T-cell (primary cell): ENCODE measurements at regions not wholly inside any gene's neighbourhood (a gene's known extent, or its start where the extent isn't known, plus 50 kb on each side); places are given as distances from the start of the nearest gene placed in this dataset.

Experiments
- ATAC-seq, 4 experiments: fragments of 200-7000 bp in 3 of 4; fragments of 150-1000 bp in 1 of 4; cut with Tn5 transposase; replicated peaks in 1 of 4; 1 replicate in 3 of 4; 2 replicates in 1 of 4; pipeline ENCODE4 v1.10.0; 2021; ENCODE audit warnings: moderate library complexity in 3 of 4, mild to moderate bottlenecking in 2 of 4, moderate number of reproducible peaks in 1 of 4
- CTCF ChIA-PET, 2 donors: fragments of 300-600 bp; sonication (Branson Sonifier 250); formaldehyde crosslinking; loops; one replicate each; lab custom pipeline; 2022; ENCODE audit warnings: antibody characterized with exemption in 2 of 2; lab: Charles Lee
- POLR2A ChIA-PET, 2 donors: fragments of 300-600 bp; sonication (Branson Sonifier 250); formaldehyde crosslinking; loops; one replicate each; lab custom pipeline; 2022; ENCODE audit warnings: antibody characterized with exemption in 2 of 2; lab: Charles Lee
- DNase-seq, 35 experiments: peaks; one replicate each; pipeline versions ENCODE4 v3.0.0 to v3.0.0-alpha.2; 2013 to 2023
- H3K27ac ChIP-seq: one replicate; pipeline ENCODE4 v1.5.1; 2013; ENCODE audit warnings: low read length
- H3K27me3 ChIP-seq, 2 experiments: replicated peaks in 1 of 2; 1 replicate in 1 of 2; 2 replicates in 1 of 2; pipeline versions ENCODE4 v1.6.1 to v1.7.0; 2013; ENCODE audit warnings: low read length in 1 of 2, mixed read lengths in 1 of 2; ENCODE audit not compliant: control insufficient read depth in 2 of 2, insufficient read depth in 2 of 2; ENCODE audit errors: extremely low read depth in 1 of 2
- H3K36me3 ChIP-seq, 2 donors: 1 replicate in 1 of 2; 2 replicates in 1 of 2; pipeline versions ENCODE4 v1.6.1 to v1.7.0; 2013; ENCODE audit warnings: low read length in 1 of 2; ENCODE audit not compliant: control insufficient read depth in 2 of 2, insufficient read depth in 1 of 2; ENCODE audit errors: extremely low read depth in 1 of 2
- H3K4me1 ChIP-seq, 2 experiments: 1 replicate in 1 of 2; 2 replicates in 1 of 2; pipeline versions ENCODE4 v1.6.1 to v1.7.0; 2013; ENCODE audit warnings: low read length in 2 of 2, mixed read lengths in 1 of 2; ENCODE audit not compliant: insufficient read depth in 2 of 2, control insufficient read depth in 1 of 2; ENCODE audit errors: extremely low read depth in 1 of 2
- H3K4me3 ChIP-seq, 2 donors: 1 replicate in 1 of 2; 2 replicates in 1 of 2; pipeline versions ENCODE4 v1.5.1 to v1.7.0; 2013; ENCODE audit warnings: mild to moderate bottlenecking in 2 of 2, low read length in 1 of 2, moderate library complexity in 1 of 2; ENCODE audit not compliant: control insufficient read depth in 1 of 2; ENCODE audit errors: extremely low read depth in 1 of 2
- H3K9me3 ChIP-seq: 2 replicates; pipeline ENCODE4 v1.7.0; 2013
- H3K27ac Mint-ChIP-seq, 2 donors: one replicate each; pipeline ENCODE4 v1.8.0; 2020 to 2021; ENCODE audit warnings: mild to moderate bottlenecking in 2 of 2, mixed read lengths in 2 of 2
- H3K27me3 Mint-ChIP-seq, 2 donors: one replicate each; pipeline ENCODE4 v1.8.0; 2021 to 2022; ENCODE audit warnings: mixed read lengths in 2 of 2
- H3K36me3 Mint-ChIP-seq: one replicate; pipeline ENCODE4 v1.8.0; 2021; ENCODE audit warnings: mixed read lengths
- H3K4me1 Mint-ChIP-seq, 3 donors: one replicate each; pipeline ENCODE4 v1.8.0; 2020 to 2022; ENCODE audit warnings: mixed read lengths in 3 of 3, mild to moderate bottlenecking in 1 of 3
- H3K4me3 Mint-ChIP-seq, 3 donors: one replicate each; pipeline ENCODE4 v1.8.0; 2020 to 2022; ENCODE audit warnings: mild to moderate bottlenecking in 3 of 3, mixed read lengths in 3 of 3, moderate library complexity in 3 of 3
- H3K9me3 Mint-ChIP-seq, 3 donors: one replicate each; pipeline ENCODE4 v1.8.0; 2020 to 2022; ENCODE audit warnings: mixed read lengths in 3 of 3
- WGBS: methylation state at CpG from one replicate; pipeline ENCODE4 v1.1.5; 2013; ENCODE audit warnings: missing lambda C conversion rate; ENCODE audit not compliant: insufficient coverage; 5-methylcytosine and 5-hydroxymethylcytosine counted together

- no peaks in the 10 kb centered on the region for H3K9me3 Mint-ChIP-seq
- no peak overlapping the region for H3K27ac ChIP-seq
- H3K27ac Mint-ChIP-seq = no peak overlapping the region
- H3K36me3 Mint-ChIP-seq = no peaks in the 10 kb centered on the region
- POLR2A ChIA-PET = no interaction called here
- H3K4me3 ChIP-seq = no peak overlapping the region
- peaks cover 7 to 9% of the 10 kb centered on the region in 2 experiments for H3K4me1 ChIP-seq
- CTCF ChIA-PET = no interaction called here
- peaks cover 7 to 12% (median 8%) of the 10 kb centered on the region in 3 donors for H3K4me1 Mint-ChIP-seq
- no peak overlapping the region for H3K4me3 Mint-ChIP-seq
- H3K36me3 ChIP-seq = no peaks in the 10 kb centered on the region
- peaks cover 8 to 23% of the 10 kb centered on the region in 2 donors for H3K27me3 Mint-ChIP-seq
- H3K27me3 ChIP-seq = peaks cover 0 to 16% of the 10 kb centered on the region in 2 experiments
- no peaks in the 10 kb centered on the region for H3K9me3 ChIP-seq
- no peak for DNase-seq
- no peak for ATAC-seq
- 17% methylated on average over 1 of the region's 3 CpGs for WGBS
Measured at GRCh38 chr11:8812438-8812837, 98.6 kb upstream of the AKIP1 start.

- H3K27ac ChIP-seq = no peak overlapping the region
Measured at GRCh38 chr11:8813658-8814057, 97.3 kb upstream of the AKIP1 start.

GRCh38 chr11:8814209-8814922 is 96.6 kb upstream of the AKIP1 start:
- Histone ChIP-seq H3K36me3 (no peaks in the 10 kb centered on the region), H3K4me1 (peaks cover 7 to 9% of the 10 kb centered on the region in 2 experiments), H3K4me3 (no peak overlapping the region), H3K27ac (no peak overlapping the region), H3K27me3 (peaks cover 0 to 13% of the 10 kb centered on the region in 2 experiments), H3K9me3 (no peaks in the 10 kb centered on the region)
- CTCF ChIA-PET = interaction anchor here in 1 of 2 donors (0.8 kb wide), 1 partner anchor 46 kb away, joined by 5 read pairs; no protein-coding TSS in a partner anchor
- H3K9me3 Mint-ChIP-seq = no peaks in the 10 kb centered on the region
- no peak for ATAC-seq
- H3K4me3 Mint-ChIP-seq = no peak overlapping the region
- POLR2A ChIA-PET = no interaction called here
- peaks cover 11 to 18% of the 10 kb centered on the region in 2 donors for H3K27me3 Mint-ChIP-seq
- peaks cover 7 to 12% (median 8%) of the 10 kb centered on the region in 3 donors for H3K4me1 Mint-ChIP-seq
- 96% methylated on average over 2 of the region's 4 CpGs for WGBS
- no peak for DNase-seq
- no peaks in the 10 kb centered on the region for H3K36me3 Mint-ChIP-seq
- no peak overlapping the region for H3K27ac Mint-ChIP-seq

More at GRCh38 chr11:8813658-8814057, 97.3 kb upstream of the AKIP1 start:
- DNase-seq = peak in 22 of 35 experiments; percentile 2 to 38 (median 13)
- Mint-ChIP-seq H3K36me3 (no peaks in the 10 kb centered on the region), H3K27me3 (peaks cover 11 to 19% of the 10 kb centered on the region in 2 donors), H3K4me3 (no peak overlapping the region), H3K9me3 (no peaks in the 10 kb centered on the region), H3K27ac (no peak overlapping the region), H3K4me1 (peaks cover 7 to 12% (median 8%) of the 10 kb centered on the region in 3 donors)
- Histone ChIP-seq H3K27me3 (peaks cover 0 to 13% of the 10 kb centered on the region in 2 experiments), H3K36me3 (no peaks in the 10 kb centered on the region), H3K4me3 (no peak overlapping the region), H3K4me1 (peaks cover 7 to 9% of the 10 kb centered on the region in 2 experiments), H3K9me3 (no peaks in the 10 kb centered on the region)
- ATAC-seq = peak in 2 of 4 experiments; percentile 39 to 42
- POLR2A ChIA-PET = no interaction called here
- CTCF ChIA-PET = interaction anchor here in 1 of 2 donors (0.8 kb wide), 1 partner anchor 45 kb away, joined by 5 read pairs; no protein-coding TSS in a partner anchor
- WGBS = no CpG with 5 or more reads among the region's 1 CpG

GRCh38 chr11:8814923-8815240 is 96.1 kb upstream of the AKIP1 start:
- H3K27me3 ChIP-seq = peaks cover 0 to 13% of the 10 kb centered on the region in 2 experiments
- peaks cover 7 to 11% (median 8%) of the 10 kb centered on the region in 3 donors for H3K4me1 Mint-ChIP-seq
- DNase-seq (no peak), ATAC-seq (no peak)
- no peaks in the 10 kb centered on the region for H3K9me3 ChIP-seq
- ChIA-PET CTCF (no interaction called here), POLR2A (no interaction called here)
- H3K27ac Mint-ChIP-seq = no peak overlapping the region
- no peak overlapping the region for H3K4me3 ChIP-seq
- WGBS = no CpG with 5 or more reads among the region's 2 CpGs
- peaks cover 7 to 9% of the 10 kb centered on the region in 2 experiments for H3K4me1 ChIP-seq
- no peaks in the 10 kb centered on the region for H3K36me3 ChIP-seq
- no peaks in the 10 kb centered on the region for H3K9me3 Mint-ChIP-seq
- H3K27me3 Mint-ChIP-seq = peaks cover 11 to 14% of the 10 kb centered on the region in 2 donors
- H3K36me3 Mint-ChIP-seq = no peaks in the 10 kb centered on the region
- no peak overlapping the region for H3K4me3 Mint-ChIP-seq
- no peak overlapping the region for H3K27ac ChIP-seq

- H3K4me3 Mint-ChIP-seq = no peak overlapping the region
- Histone ChIP-seq H3K36me3 (no peaks in the 10 kb centered on the region), H3K9me3 (no peaks in the 10 kb centered on the region), H3K4me3 (no peak overlapping the region), H3K27me3 (no peaks in the 10 kb centered on the region), H3K27ac (no peak overlapping the region), H3K4me1 (peaks cover 2 to 9% of the 10 kb centered on the region in 2 experiments)
- DNase-seq (no peak), ATAC-seq (no peak)
- no peaks in the 10 kb centered on the region for H3K9me3 Mint-ChIP-seq
- no peak overlapping the region for H3K27ac Mint-ChIP-seq
- POLR2A ChIA-PET = no interaction called here
- H3K4me1 Mint-ChIP-seq = no peaks in the 10 kb centered on the region
- WGBS = no CpG with 5 or more reads among the region's 2 CpGs
- H3K27me3 Mint-ChIP-seq = peaks cover 0 to 6% of the 10 kb centered on the region in 2 donors
- no peaks in the 10 kb centered on the region for H3K36me3 Mint-ChIP-seq
- CTCF ChIA-PET = interaction anchor here in 1 of 2 donors (0.6 kb wide), 1 partner anchor 18 kb away, joined by 3 read pairs; no protein-coding TSS in a partner anchor
Measured at GRCh38 chr11:8818421-8818820, 92.6 kb upstream of the AKIP1 start.

GRCh38 chr11:8820401-8820800 is 90.6 kb upstream of the AKIP1 start:
- POLR2A ChIA-PET = no interaction called here
- Mint-ChIP-seq H3K27me3 (peaks cover 2 to 6% of the 10 kb centered on the region in 2 donors), H3K4me3 (no peak overlapping the region), H3K9me3 (no peaks in the 10 kb centered on the region), H3K27ac (no peak overlapping the region), H3K36me3 (no peaks in the 10 kb centered on the region), H3K4me1 (no peaks in the 10 kb centered on the region)
- DNase-seq (no peak), ATAC-seq (no peak)
- Histone ChIP-seq H3K27ac (no peak overlapping the region), H3K9me3 (no peaks in the 10 kb centered on the region), H3K36me3 (no peaks in the 10 kb centered on the region), H3K4me3 (no peak overlapping the region), H3K27me3 (no peaks in the 10 kb centered on the region), H3K4me1 (no peaks in the 10 kb centered on the region)
- CTCF ChIA-PET = no interaction called here
- WGBS = no CpG with 5 or more reads among the region's 2 CpGs
